Left renal cortex interstitium (tissue), 4 donors: ENCODE measurements at regions not wholly inside any gene's neighbourhood (a gene's known extent, or its start where the extent isn't known, plus 50 kb on each side); places are given as distances from the start of the nearest gene placed in this dataset.

Experiments used
- DNase-seq, 4 donors: peaks; one replicate each; pipeline ENCODE4 v3.0.0-alpha.2; 2013; ENCODE audit warnings: low read depth in 4 of 4, low spot score in 2 of 4, missing footprints in 1 of 4

GRCh38 chr4:119752936-119753335, 124.3 kb upstream of the PDE5A start:
- no peak for DNase-seq

GRCh38 chr4:119750771-119751170, 122.2 kb upstream of the PDE5A start:
- no peak for DNase-seq

- no peak for DNase-seq
Observed at GRCh38 chr4:119750048-119750447, 121.4 kb upstream of the PDE5A start.

- DNase-seq = no peak
Observed at GRCh38 chr4:119748853-119749252, 120.2 kb upstream of the PDE5A start.

- DNase-seq = no peak
Observed at GRCh38 chr4:119746951-119747350, 118.3 kb upstream of the PDE5A start.

DNA sequence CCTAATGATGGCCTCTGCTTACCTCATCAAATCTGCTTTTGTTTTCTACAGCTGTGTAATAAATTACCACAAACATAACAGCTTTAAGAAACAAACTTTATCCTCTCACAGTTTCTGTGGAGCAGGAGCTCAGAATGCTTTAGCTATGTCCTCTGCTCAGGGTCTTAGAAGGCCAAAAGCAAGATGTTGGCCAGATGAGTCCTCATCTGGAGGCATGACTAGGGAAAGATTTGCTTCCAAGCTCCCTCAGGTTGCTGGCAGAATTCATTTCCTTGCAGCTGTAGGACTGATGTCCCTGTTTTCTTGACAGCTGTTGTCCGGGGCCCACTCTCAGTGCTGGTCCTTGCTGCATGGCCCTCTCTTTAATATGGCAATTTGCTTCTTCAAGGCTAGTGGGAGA, 116.7 kb upstream of the PDE5A start:
- no peak for DNase-seq

DNA sequence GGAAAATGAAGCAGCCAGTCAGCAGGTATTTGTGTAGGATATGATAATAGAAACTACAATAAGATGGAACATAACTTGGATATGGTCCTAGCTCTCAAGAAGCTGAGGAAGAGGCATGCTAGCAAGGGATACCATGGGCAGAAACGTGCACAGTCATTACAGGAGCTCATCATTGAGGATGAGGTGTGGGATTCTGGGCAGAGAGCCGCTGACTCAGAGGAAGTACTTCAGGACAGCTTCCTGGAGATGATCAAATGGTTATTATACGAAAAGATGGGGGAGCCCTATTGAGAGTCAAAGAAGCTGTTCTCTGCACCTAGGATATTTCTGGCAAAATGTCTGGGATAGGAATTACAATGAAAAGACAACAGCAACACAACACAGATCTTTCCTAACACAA, 116.0 kb upstream of the PDE5A start:
- DNase-seq = no peak

DNA sequence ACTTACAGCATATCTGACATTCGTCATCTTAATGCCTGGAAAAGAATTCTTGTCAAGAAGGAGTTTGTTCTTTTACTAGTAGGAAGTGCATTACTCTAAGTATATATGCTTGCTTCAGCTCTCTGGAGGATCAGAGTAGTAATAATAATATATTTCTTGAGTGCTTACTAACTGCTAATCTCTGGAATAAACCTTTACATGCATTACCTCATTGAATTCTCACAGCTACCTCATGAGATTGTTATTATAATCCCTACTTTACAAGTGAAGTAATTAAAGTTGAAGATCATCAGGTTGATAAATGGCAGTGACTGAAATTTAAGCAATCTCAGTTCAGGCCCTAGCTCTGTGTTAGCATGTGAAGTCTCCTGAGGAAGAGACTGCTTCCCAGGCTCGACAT, 115.0 kb upstream of the PDE5A start:
- no peak for DNase-seq

DNA sequence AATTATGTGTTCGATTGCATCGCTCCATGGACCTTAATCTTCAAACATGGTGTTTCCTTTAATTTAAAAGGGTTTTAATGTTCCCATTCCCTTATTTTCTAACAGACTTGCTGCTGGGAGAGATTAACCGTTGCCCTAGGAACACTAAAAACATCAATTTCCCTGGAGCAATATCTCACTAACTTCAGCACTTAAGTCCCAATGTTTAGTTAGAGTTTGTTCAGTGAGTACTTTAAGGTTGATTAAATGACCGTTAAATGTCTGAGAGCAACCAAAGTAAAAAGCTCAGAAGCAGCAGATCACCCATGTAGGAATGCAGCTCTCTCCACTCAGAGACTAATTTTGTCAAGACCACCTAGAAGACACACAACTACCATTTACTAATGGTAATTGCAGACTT, 111.2 kb upstream of the PDE5A start:
- DNase-seq = no peak

DNA sequence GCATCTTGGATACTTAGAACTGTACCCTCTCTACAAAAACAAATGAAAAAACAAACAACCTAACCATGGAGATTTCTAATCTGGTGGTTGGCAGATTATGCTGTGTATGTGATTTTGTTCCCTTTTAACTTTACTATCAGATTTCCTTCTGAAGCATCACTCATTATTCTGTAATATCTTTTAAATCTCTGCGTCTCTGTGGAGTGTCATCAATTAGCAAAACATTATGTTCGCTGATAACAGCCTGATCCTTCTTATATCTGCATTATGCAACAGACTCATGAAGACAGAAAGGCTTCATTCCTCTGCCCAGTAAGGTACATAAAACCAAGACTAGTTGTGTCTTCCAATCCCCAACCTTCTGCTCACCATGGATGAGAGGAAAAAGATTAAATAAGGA, 110.3 kb upstream of the PDE5A start:
- DNase-seq = no peak

GRCh38 chr4:119736559-119736958, 108.0 kb upstream of the PDE5A start:
- DNase-seq = no peak

DNA sequence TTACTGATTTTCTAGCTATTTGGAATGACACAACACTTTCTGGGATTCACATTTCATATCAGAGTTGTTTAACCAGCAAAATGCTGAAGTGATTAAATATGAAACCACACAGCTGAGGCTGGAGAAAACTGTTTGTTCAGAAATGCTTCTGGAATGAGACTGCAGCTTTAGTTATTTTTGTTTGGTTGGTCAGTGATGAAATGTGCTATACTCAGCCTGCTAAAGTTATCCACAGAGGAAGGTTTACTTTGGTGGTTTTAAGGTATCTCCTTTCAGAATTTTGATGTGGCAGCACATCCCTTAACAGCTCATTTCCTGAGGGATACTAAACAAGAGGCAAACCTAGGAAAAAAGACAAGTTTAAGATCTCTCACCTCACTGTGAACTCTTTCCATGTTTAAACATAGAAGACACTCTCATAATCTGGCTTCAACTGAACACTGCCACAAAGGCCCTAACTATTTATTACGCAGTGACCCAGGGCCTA, 106.6 kb upstream of the PDE5A start:
- no peak for DNase-seq

- DNase-seq = no peak
Observed at GRCh38 chr4:119733431-119733830, 104.8 kb upstream of the PDE5A start.

DNA sequence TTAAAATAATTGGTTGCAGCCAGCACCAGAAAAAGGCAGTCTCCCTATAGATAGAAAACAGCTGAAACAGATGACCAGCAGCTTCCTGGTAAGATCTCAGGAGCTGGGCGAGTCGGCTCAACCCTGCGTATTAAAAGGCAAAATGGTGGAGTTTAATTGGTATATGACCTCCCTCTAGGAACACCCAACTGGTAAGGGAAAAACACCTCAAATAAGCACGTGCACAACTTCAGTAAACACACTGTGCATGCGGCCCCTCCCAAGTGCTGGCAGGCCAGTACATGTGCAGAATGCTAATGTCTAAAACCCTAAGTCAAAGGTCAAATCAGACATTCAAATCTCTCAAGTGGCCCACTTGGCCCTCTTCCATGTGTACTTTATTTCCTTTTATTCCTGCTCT, 103.2 kb upstream of the PDE5A start:
- no peak for DNase-seq

DNA sequence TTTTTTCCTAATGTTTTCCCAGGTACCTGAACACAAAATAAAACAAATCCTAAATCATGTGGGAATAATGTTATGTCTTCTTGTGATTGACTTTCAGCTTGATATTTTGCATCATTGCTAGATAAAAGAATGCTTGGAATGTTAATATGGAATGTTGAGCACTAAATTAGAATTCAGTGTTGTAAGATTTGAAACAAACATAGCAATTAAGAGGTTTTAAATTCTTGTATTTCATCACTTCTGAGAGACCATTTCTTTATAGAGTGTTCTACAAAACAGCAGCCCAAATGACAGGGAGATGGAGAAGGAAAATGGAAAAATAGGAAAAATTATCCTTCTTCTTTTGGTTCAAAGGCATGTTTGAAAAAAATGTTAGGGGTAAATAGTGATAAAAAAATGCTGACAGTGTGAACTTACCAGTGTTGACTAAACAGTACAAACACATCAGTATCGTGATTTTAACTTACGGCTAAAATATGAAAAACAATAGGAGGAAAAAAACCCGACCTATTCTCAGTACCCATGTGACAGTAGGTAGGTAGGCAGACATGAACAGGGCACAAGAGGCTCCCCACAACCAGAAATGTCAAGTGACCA, 102.6 kb upstream of the PDE5A start:
- no peak for DNase-seq

DNA sequence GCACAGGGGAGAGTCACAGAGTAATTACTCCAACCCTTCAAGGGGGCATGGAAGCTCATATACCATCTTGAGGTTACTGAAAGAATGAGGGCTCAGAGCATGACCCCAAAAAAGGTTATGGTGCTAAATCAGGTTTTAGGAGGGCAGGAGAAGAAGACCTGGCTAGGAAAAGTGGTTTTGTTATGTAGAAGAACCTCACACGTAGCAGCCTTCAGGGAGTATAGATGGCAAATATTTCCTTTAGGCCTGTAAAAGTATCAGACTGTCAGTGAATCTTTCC, 102.0 kb upstream of the PDE5A start:
- peak in 2 of 4 donors; percentile 31 to 34 for DNase-seq

DNA sequence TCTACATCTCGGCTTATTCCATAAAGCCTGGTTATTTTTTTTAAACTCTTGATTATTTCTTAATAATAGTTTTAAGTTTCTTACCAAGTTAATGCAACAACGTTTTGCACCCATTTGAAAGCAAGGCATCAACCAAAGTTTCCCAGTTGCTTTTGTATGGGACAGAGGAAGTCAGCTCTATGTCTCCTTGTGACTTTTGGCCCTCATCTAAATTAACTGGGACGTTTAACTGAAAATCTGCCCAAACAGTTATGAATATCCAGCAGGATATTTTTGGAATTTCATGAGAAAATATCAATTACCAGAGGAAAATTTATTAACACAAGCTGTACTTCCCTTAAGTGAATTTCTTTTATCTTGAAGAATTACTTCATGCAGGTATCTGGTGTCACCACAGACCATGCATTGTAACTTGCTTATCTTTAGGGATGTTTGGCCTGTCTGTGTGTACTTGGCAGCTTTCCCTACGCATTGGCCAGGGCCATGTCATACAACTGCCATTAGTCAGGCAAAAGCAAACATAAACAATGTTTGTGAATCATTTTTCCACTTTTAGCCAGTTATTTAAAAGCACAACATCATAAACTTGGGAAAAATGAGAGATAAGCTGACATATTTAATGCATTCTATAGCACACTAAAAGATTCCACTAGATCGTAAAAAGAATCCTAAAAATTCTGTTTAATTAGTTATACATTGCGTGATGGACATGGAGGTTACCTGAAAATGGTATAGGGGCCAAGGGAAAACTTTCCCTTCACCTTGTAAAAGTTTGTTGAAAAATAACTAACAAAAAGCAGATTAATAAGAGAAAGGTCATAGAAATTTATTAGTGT, 101.4 kb upstream of the PDE5A start:
- DNase-seq = peak in 2 of 4 donors; percentile 24 to 38

GRCh38 chr4:119728692-119729593, 100.3 kb upstream of the PDE5A start:
- no peak for DNase-seq

DNA sequence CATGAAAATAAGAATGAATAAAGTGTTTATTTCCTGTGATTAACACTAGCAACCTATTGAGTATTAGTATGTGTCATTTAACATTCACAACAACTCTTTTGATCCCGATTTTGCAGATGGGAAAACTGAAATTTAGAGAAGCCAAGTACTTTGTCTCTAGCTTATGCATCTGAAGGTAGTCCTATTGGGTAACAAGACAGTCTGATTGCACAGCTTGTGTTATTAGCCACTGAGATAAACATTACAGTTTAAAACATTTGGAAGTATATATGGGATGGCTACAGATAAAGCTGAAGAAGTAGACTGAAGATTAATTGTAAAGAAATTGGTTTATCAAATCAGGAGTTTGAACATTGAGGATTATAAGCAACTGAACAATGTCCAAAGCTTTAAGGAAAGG, 99.6 kb upstream of the PDE5A start:
- no peak for DNase-seq

DNA sequence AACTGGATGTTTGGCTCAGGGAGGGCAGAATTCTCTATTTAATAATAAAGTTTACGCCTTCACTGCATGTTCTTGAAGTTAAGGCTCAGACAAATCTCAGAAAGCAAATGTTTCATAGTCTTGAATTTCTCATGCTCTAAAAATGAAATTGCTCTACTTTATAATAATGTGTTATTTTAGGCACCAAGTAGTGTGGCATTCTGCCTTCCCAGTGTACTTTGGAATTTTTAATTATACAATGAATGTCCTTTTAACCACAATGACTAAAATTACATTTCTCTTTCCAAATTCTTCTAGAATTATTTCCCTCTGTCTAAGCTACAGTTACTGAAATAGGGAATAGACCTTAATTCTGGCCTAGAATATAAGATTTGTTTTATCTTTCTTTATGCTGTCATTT, 97.9 kb upstream of the PDE5A start:
- DNase-seq = no peak

- DNase-seq = no peak
Observed at GRCh38 chr4:119725688-119726330, 97.2 kb upstream of the PDE5A start.
